HepG2 (cell line): ENCODE measurements at regions not wholly inside any gene's neighbourhood (a gene's known extent, or its start where the extent isn't known, plus 50 kb on each side); places are given as distances from the start of the nearest gene placed in this dataset.

Experiments used
- ATAC-seq: fragments of 200-7000 bp; cut with Tn5 transposase; 3 replicates; pipeline ENCODE4 v1.9.1; 2020; ENCODE audit warnings: mild to moderate bottlenecking, moderate library complexity
- BruUV-seq: library from RNA; stranded (reverse); fragments of 400-500 nt; replicated peaks from 2 replicates; lab custom pipeline; 2021; lab: Mats Ljungman, UMichigan
- CTCF ChIA-PET: fragments of 300-600 bp; formaldehyde crosslinking; extraction: SDS; loops from one replicate; lab custom pipeline; 2021; ENCODE audit warnings: low total read pairs, inconsistent platforms, low intra/inter-chr PET ratio; lab: Yijun Ruan, JAX
- POLR2A ChIA-PET: fragments of 350-600 bp; sonication (Branson Sonifier 250); formaldehyde crosslinking; loops from one replicate; lab custom pipeline; 2020; ENCODE audit warnings: antibody characterized with exemption, inconsistent platforms; lab: Yijun Ruan, JAX
- DNase-seq: peaks from one replicate; pipeline ENCODE4 v3.0.0-alpha.2; 2015; ENCODE audit warnings: low spot score
- FAIRE-seq: peaks from 3 replicates; lab custom pipeline; 2011; peaks lifted over from hg19 to GRCh38; lab: Jason Lieb, UNC
- H2AFZ ChIP-seq: one replicate; pipeline ENCODE4 v1.6.1; 2011; ENCODE audit warnings: low read length, inconsistent platforms
- H3K27ac ChIP-seq: fragments of 300-600 bp; 3 replicates; pipeline ENCODE4 v1.8.0; 2011; ENCODE audit warnings: mixed run types, mild to moderate bottlenecking, mixed read lengths, low read length, inconsistent platforms; ENCODE audit not compliant: insufficient read depth; ENCODE audit errors: extremely low read length
- H3K27me3 ChIP-seq, 2 experiments: fragments of 200-600 bp in 1 of 2; 2 replicates in 1 of 2; 3 replicates in 1 of 2; pipeline versions ENCODE4 v1.6.0 to v1.8.0; 2011; ENCODE audit warnings: low read length in 2 of 2, mild to moderate bottlenecking in 2 of 2, moderate library complexity in 2 of 2, inconsistent platforms in 1 of 2; ENCODE audit not compliant: insufficient read depth in 2 of 2, control insufficient read depth in 1 of 2
- H3K36me3 ChIP-seq, 2 experiments: fragments of 200-600 bp in 1 of 2; replicated peaks in 1 of 2; 2 replicates in 1 of 2; 3 replicates in 1 of 2; pipeline versions ENCODE4 v1.5.1 to v1.8.0; 2011; ENCODE audit warnings: low read length in 2 of 2, inconsistent platforms in 1 of 2; ENCODE audit not compliant: insufficient read depth in 2 of 2, control insufficient read depth in 1 of 2
- H3K4me1 ChIP-seq: 2 replicates; pipeline ENCODE4 v1.5.1; 2012; ENCODE audit warnings: low read length, inconsistent platforms; ENCODE audit not compliant: insufficient read depth
- H3K4me2 ChIP-seq: 2 replicates; pipeline ENCODE4 v1.6.0; 2011; ENCODE audit warnings: low read depth, low read length, inconsistent platforms
- H3K4me3 ChIP-seq, 3 experiments: fragments of 200-600 bp in 1 of 3; sonication (generic), shearing (Covaris generic) in 1 of 3; replicated peaks in 1 of 3; 2 replicates each; pipeline ENCODE4 v1.5.1; 2011 to 2016; ENCODE audit warnings: low read length in 3 of 3, inconsistent platforms in 2 of 3, low read depth in 2 of 3, mild to moderate bottlenecking in 2 of 3, control low read depth in 1 of 3, mixed read lengths in 1 of 3; ENCODE audit not compliant: insufficient read depth in 1 of 3
- H3K79me2 ChIP-seq: one replicate; pipeline ENCODE4 v1.6.1; 2011; ENCODE audit warnings: low read length, inconsistent platforms; ENCODE audit not compliant: insufficient read depth
- H3K9ac ChIP-seq: 2 replicates; pipeline ENCODE4 v1.6.0; 2011; ENCODE audit warnings: mild to moderate bottlenecking, low read depth, low read length, inconsistent platforms; ENCODE audit not compliant: insufficient read depth
- H3K9me3 ChIP-seq: 2 replicates; pipeline ENCODE4 v1.5.1; 2012; ENCODE audit warnings: mild to moderate bottlenecking, low read length
- H4K20me1 ChIP-seq: 2 replicates; pipeline ENCODE4 v1.6.0; 2011; ENCODE audit warnings: inconsistent platforms, mild to moderate bottlenecking, low read length, moderate library complexity; ENCODE audit not compliant: insufficient read depth
- EED ChIP-seq: sonication (generic); formaldehyde crosslinking; IDR thresholded peaks from 2 replicates; pipeline ENCODE4 v1.5.0; 2020; ENCODE audit warnings: mild to moderate bottlenecking, missing genetic modification reagents
- FLYWCH1 ChIP-seq: sonication (generic); formaldehyde crosslinking; IDR thresholded peaks from 2 replicates; pipeline ENCODE4 v1.8.1; 2023; ENCODE audit warnings: mild to moderate bottlenecking, missing genetic modification reagents
- HOMEZ ChIP-seq: IDR thresholded peaks from 2 replicates; pipeline ENCODE4 v1.6.1; 2016; ENCODE audit warnings: low read depth
- LBX2 ChIP-seq: sonication (generic); formaldehyde crosslinking; IDR thresholded peaks from 2 replicates; pipeline ENCODE4 v1.5.0; 2020; ENCODE audit warnings: missing genetic modification reagents, mild to moderate bottlenecking, borderline replicate concordance
- RARA ChIP-seq: IDR thresholded peaks from 2 replicates; pipeline ENCODE4 v1.6.1; 2016; ENCODE audit warnings: missing genetic modification reagents, missing compliant biosample characterization
- STAT6 ChIP-seq: sonication (generic); formaldehyde crosslinking; IDR thresholded peaks from 2 replicates; pipeline ENCODE4 v1.4.0; 2020; ENCODE audit warnings: missing genetic modification reagents, mild to moderate bottlenecking, borderline replicate concordance
- TOPORS ChIP-seq: sonication (generic); formaldehyde crosslinking; IDR thresholded peaks from 2 replicates; pipeline ENCODE4 v1.8.0; 2023; ENCODE audit warnings: mild to moderate bottlenecking, missing genetic modification reagents
- ZNF331 ChIP-seq: sonication (generic); formaldehyde crosslinking; IDR thresholded peaks from 2 replicates; pipeline ENCODE4 v1.4.0; 2020; ENCODE audit warnings: missing genetic modification reagents
- ZNF781 ChIP-seq: sonication (generic); formaldehyde crosslinking; IDR thresholded peaks from 2 replicates; pipeline ENCODE4 v1.5.1; 2020; ENCODE audit warnings: borderline replicate concordance, mild to moderate bottlenecking, missing genetic modification reagents; ENCODE audit errors: not compliant biosample characterization
- ZUFSP ChIP-seq: sonication (generic); formaldehyde crosslinking; IDR thresholded peaks from 2 replicates; pipeline ENCODE4 v1.9.0; 2021; ENCODE audit warnings: missing genetic modification reagents, mild to moderate bottlenecking, borderline replicate concordance
- WGBS: methylation state at CpG from one replicate; pipeline ENCODE4 v1.1.6; 2017; ENCODE audit warnings: low lambda C conversion rate; 5-methylcytosine and 5-hydroxymethylcytosine counted together
- in situ Hi-C: cut with HindIII; loops from 2 replicates; pipeline ENCODE4 v1.10.0; 2017; ENCODE audit warnings: low pct_unique_long_range_greater_than_20kb; ENCODE audit not compliant: extremely low pct_ligation_motif_present
- intact Hi-C: fragments of 100-400 bp; cut with micrococcal nuclease; formaldehyde crosslinking; loops from one replicate; pipeline ENCODE4 v1.10.0; 2022; ENCODE audit not compliant: unreplicated experiment

GRCh38 chr2:16349811-16350210 lies 315.8 kb downstream of the CYRIA start:
- 0% methylated on average over 1 of the region's 2 CpGs for WGBS
- no peaks in the 10 kb centered on the region for H4K20me1 ChIP-seq
- no peak for DNase-seq
- H3K9me3 ChIP-seq, result peaks cover 29% of the 10 kb centered on the region
- H3K4me1 ChIP-seq, result no peaks in the 10 kb centered on the region
- no peaks in the 10 kb centered on the region; a peak in 1 of 5 replicates for H3K27me3 ChIP-seq
- in situ Hi-C loops, result no loop called here
- no peaks in the 10 kb centered on the region for H3K79me2 ChIP-seq
- H3K27ac ChIP-seq, result no peak overlapping the region
- H3K9ac ChIP-seq, result no peak overlapping the region
- BruUV-seq, result no TSS peak
- no peak overlapping the region for H2AFZ ChIP-seq
- ChIA-PET POLR2A (no interaction called here), CTCF (no interaction called here)
- no peak overlapping the region for H3K4me3 ChIP-seq
- FAIRE-seq, result no peak
- H3K36me3 ChIP-seq, result no peaks in the 10 kb centered on the region
- no peak for ATAC-seq
- no peak overlapping the region for H3K4me2 ChIP-seq
- intact Hi-C loops, result no loop called here
- TF ChIP-seq FLYWCH1 (CRISPR knock-in tag) (no peak), EED (CRISPR knock-in tag) (no peak), RARA (CRISPR knock-in tag) (no peak), ZNF331 (CRISPR knock-in tag) (no peak), ZNF781 (no peak), LBX2 (no peak), STAT6 (CRISPR knock-in tag) (no peak), ZUFSP (CRISPR knock-in tag) (no peak), HOMEZ (no peak), TOPORS (CRISPR knock-in tag) (no peak)
